HepG2 (cell line): ENCODE measurements at regions not wholly inside any gene's neighbourhood (a gene's known extent, or its start where the extent isn't known, plus 50 kb on each side); places are given as distances from the start of the nearest gene placed in this dataset.

ENCODE experiments used
- ATAC-seq: fragments of 200-7000 bp; cut with Tn5 transposase; 3 replicates; pipeline ENCODE4 v1.9.1; 2020; ENCODE audit warnings: mild to moderate bottlenecking, moderate library complexity
- BruUV-seq: library from RNA; stranded (reverse); fragments of 400-500 nt; replicated peaks from 2 replicates; lab custom pipeline; 2021; lab: Mats Ljungman, UMichigan
- CTCF ChIA-PET: fragments of 300-600 bp; formaldehyde crosslinking; extraction: SDS; loops from one replicate; lab custom pipeline; 2021; ENCODE audit warnings: low total read pairs, inconsistent platforms, low intra/inter-chr PET ratio; lab: Yijun Ruan, JAX
- POLR2A ChIA-PET: fragments of 350-600 bp; sonication (Branson Sonifier 250); formaldehyde crosslinking; loops from one replicate; lab custom pipeline; 2020; ENCODE audit warnings: antibody characterized with exemption, inconsistent platforms; lab: Yijun Ruan, JAX
- DNase-seq: peaks from one replicate; pipeline ENCODE4 v3.0.0-alpha.2; 2015; ENCODE audit warnings: low spot score
- FAIRE-seq: peaks from 3 replicates; lab custom pipeline; 2011; peaks lifted over from hg19 to GRCh38; lab: Jason Lieb, UNC
- H2AFZ ChIP-seq: one replicate; pipeline ENCODE4 v1.6.1; 2011; ENCODE audit warnings: low read length, inconsistent platforms
- H3K27ac ChIP-seq: fragments of 300-600 bp; 3 replicates; pipeline ENCODE4 v1.8.0; 2011; ENCODE audit warnings: mixed run types, mild to moderate bottlenecking, mixed read lengths, low read length, inconsistent platforms; ENCODE audit not compliant: insufficient read depth; ENCODE audit errors: extremely low read length
- H3K27me3 ChIP-seq, 2 experiments: fragments of 200-600 bp in 1 of 2; 2 replicates in 1 of 2; 3 replicates in 1 of 2; pipeline versions ENCODE4 v1.6.0 to v1.8.0; 2011; ENCODE audit warnings: low read length in 2 of 2, mild to moderate bottlenecking in 2 of 2, moderate library complexity in 2 of 2, inconsistent platforms in 1 of 2; ENCODE audit not compliant: insufficient read depth in 2 of 2, control insufficient read depth in 1 of 2
- H3K36me3 ChIP-seq, 2 experiments: fragments of 200-600 bp in 1 of 2; replicated peaks in 1 of 2; 2 replicates in 1 of 2; 3 replicates in 1 of 2; pipeline versions ENCODE4 v1.5.1 to v1.8.0; 2011; ENCODE audit warnings: low read length in 2 of 2, inconsistent platforms in 1 of 2; ENCODE audit not compliant: insufficient read depth in 2 of 2, control insufficient read depth in 1 of 2
- H3K4me1 ChIP-seq: 2 replicates; pipeline ENCODE4 v1.5.1; 2012; ENCODE audit warnings: low read length, inconsistent platforms; ENCODE audit not compliant: insufficient read depth
- H3K4me2 ChIP-seq: 2 replicates; pipeline ENCODE4 v1.6.0; 2011; ENCODE audit warnings: low read depth, low read length, inconsistent platforms
- H3K4me3 ChIP-seq, 3 experiments: fragments of 200-600 bp in 1 of 3; sonication (generic), shearing (Covaris generic) in 1 of 3; replicated peaks in 1 of 3; 2 replicates each; pipeline ENCODE4 v1.5.1; 2011 to 2016; ENCODE audit warnings: low read length in 3 of 3, inconsistent platforms in 2 of 3, low read depth in 2 of 3, mild to moderate bottlenecking in 2 of 3, control low read depth in 1 of 3, mixed read lengths in 1 of 3; ENCODE audit not compliant: insufficient read depth in 1 of 3
- H3K79me2 ChIP-seq: one replicate; pipeline ENCODE4 v1.6.1; 2011; ENCODE audit warnings: low read length, inconsistent platforms; ENCODE audit not compliant: insufficient read depth
- H3K9ac ChIP-seq: 2 replicates; pipeline ENCODE4 v1.6.0; 2011; ENCODE audit warnings: mild to moderate bottlenecking, low read depth, low read length, inconsistent platforms; ENCODE audit not compliant: insufficient read depth
- H3K9me3 ChIP-seq: 2 replicates; pipeline ENCODE4 v1.5.1; 2012; ENCODE audit warnings: mild to moderate bottlenecking, low read length
- H4K20me1 ChIP-seq: 2 replicates; pipeline ENCODE4 v1.6.0; 2011; ENCODE audit warnings: inconsistent platforms, mild to moderate bottlenecking, low read length, moderate library complexity; ENCODE audit not compliant: insufficient read depth
- CREB1 ChIP-seq, 2 experiments: fragments of 450-650 bp in 1 of 2; IDR thresholded peaks; 2 replicates each; pipeline ENCODE4 v1.6.1; 2016 to 2017; ENCODE audit warnings: control low read depth in 1 of 2, mild to moderate bottlenecking in 1 of 2, missing compliant biosample characterization in 1 of 2, missing genetic modification characterization in 1 of 2
- GTF3A ChIP-seq: sonication (generic); formaldehyde crosslinking; conservative IDR thresholded peaks from 2 replicates; pipeline ENCODE4 v1.4.0; 2020; ENCODE audit warnings: mild to moderate bottlenecking, missing genetic modification reagents
- MBD4 ChIP-seq: IDR thresholded peaks from 2 replicates; pipeline ENCODE4 v1.6.1; 2012; ENCODE audit warnings: low read length, inconsistent platforms, borderline replicate concordance
- NFKB2 ChIP-seq: sonication (generic); formaldehyde crosslinking; IDR thresholded peaks from 2 replicates; pipeline ENCODE4 v1.4.0; 2020; ENCODE audit warnings: missing genetic modification reagents, borderline replicate concordance
- TBL1XR1 ChIP-seq: fragments of 150-350 bp; IDR thresholded peaks from 2 replicates; pipeline ENCODE4 v1.6.1; 2014; ENCODE audit warnings: borderline replicate concordance, low read length; ENCODE audit not compliant: partially characterized antibody
- TCF7 ChIP-seq: sonication (generic); IDR thresholded peaks from 2 replicates; pipeline ENCODE4 v1.6.1; 2016; ENCODE audit warnings: antibody characterized with exemption, low read depth
- THAP11 ChIP-seq: IDR thresholded peaks from 2 replicates; pipeline ENCODE4 v1.6.1; 2016; ENCODE audit warnings: missing biosample characterization, missing genetic modification reagents
- TP53 ChIP-seq: sonication (generic); formaldehyde crosslinking; conservative IDR thresholded peaks from 2 replicates; pipeline ENCODE4 v1.4.0; 2020; ENCODE audit warnings: missing genetic modification reagents
- ZBTB49 ChIP-seq: sonication (generic); formaldehyde crosslinking; IDR thresholded peaks from 2 replicates; pipeline ENCODE4 v1.4.0; 2020; ENCODE audit warnings: missing genetic modification reagents, borderline replicate concordance
- ZNF207 ChIP-seq: fragments of 450-650 bp; IDR thresholded peaks from 2 replicates; pipeline ENCODE4 v1.6.1; 2016; ENCODE audit warnings: antibody characterized with exemption, borderline replicate concordance
- ZNF558 ChIP-seq: sonication (generic); formaldehyde crosslinking; IDR thresholded peaks from 2 replicates; pipeline ENCODE4 v1.9.0; 2022; ENCODE audit warnings: mild to moderate bottlenecking, missing genetic modification reagents, borderline replicate concordance
- ZNF567 ChIP-seq: sonication (generic); formaldehyde crosslinking; IDR thresholded peaks from 2 replicates; pipeline ENCODE4 v1.8.1; 2023; ENCODE audit warnings: mild to moderate bottlenecking, missing genetic modification reagents, borderline replicate concordance
- ZNF747 ChIP-seq: sonication (generic); formaldehyde crosslinking; IDR thresholded peaks from 2 replicates; pipeline ENCODE4 v1.8.1; 2023; ENCODE audit warnings: missing genetic modification reagents, mild to moderate bottlenecking, borderline replicate concordance
- ZNF772 ChIP-seq: sonication (generic); formaldehyde crosslinking; IDR thresholded peaks from 2 replicates; pipeline ENCODE4 v1.5.0; 2020; ENCODE audit warnings: mild to moderate bottlenecking, missing genetic modification reagents
- ZNF883 ChIP-seq: sonication (generic); formaldehyde crosslinking; IDR thresholded peaks from 2 replicates; pipeline ENCODE4 v1.5.1; 2020; ENCODE audit warnings: mild to moderate bottlenecking, missing genetic modification reagents; ENCODE audit errors: not compliant biosample characterization
- WGBS: methylation state at CpG from one replicate; pipeline ENCODE4 v1.1.6; 2017; ENCODE audit warnings: low lambda C conversion rate; 5-methylcytosine and 5-hydroxymethylcytosine counted together
- in situ Hi-C: cut with HindIII; loops from 2 replicates; pipeline ENCODE4 v1.10.0; 2017; ENCODE audit warnings: low pct_unique_long_range_greater_than_20kb; ENCODE audit not compliant: extremely low pct_ligation_motif_present
- intact Hi-C: fragments of 100-400 bp; cut with micrococcal nuclease; formaldehyde crosslinking; loops from one replicate; pipeline ENCODE4 v1.10.0; 2022; ENCODE audit not compliant: unreplicated experiment

GRCh38 chr5:54673523-54674225, 156.1 kb downstream of the SNX18 start:
- peaks cover 7% of the 10 kb centered on the region; the same call in 1 of the 2 replicates for H3K9me3 ChIP-seq
- WGBS: 11% methylated on average over 4 of the region's 4 CpGs
- intact Hi-C loops (no loop called here), in situ Hi-C loops (no loop called here)
- no peak overlapping the region for H3K27ac ChIP-seq
- H3K36me3 ChIP-seq: no peaks in the 10 kb centered on the region
- ChIA-PET CTCF (no interaction called here), POLR2A (no interaction called here)
- DNase-seq: no peak
- H3K9ac ChIP-seq: no peak overlapping the region
- no peak for TF ChIP-seq GTF3A (CRISPR knock-in tag)
- TF ChIP-seq ZBTB49 (CRISPR knock-in tag): no peak
- TF ChIP-seq MBD4: no peak
- no TSS peak for BruUV-seq
- H2AFZ ChIP-seq: no peak overlapping the region
- no peak for FAIRE-seq
- no peak overlapping the region for H3K4me3 ChIP-seq
- no peak for ATAC-seq
- H3K27me3 ChIP-seq: no peaks in the 10 kb centered on the region
- H4K20me1 ChIP-seq: no peaks in the 10 kb centered on the region
- no peaks in the 10 kb centered on the region for H3K4me1 ChIP-seq
- H3K4me2 ChIP-seq: no peak overlapping the region
- no peaks in the 10 kb centered on the region for H3K79me2 ChIP-seq

GRCh38 chr5:54672871-54673270, 155.3 kb downstream of the SNX18 start:
- ChIA-PET POLR2A (no interaction called here), CTCF (no interaction called here)
- Histone ChIP-seq H3K4me1 (no peaks in the 10 kb centered on the region), H4K20me1 (no peaks in the 10 kb centered on the region), H3K9ac (no peak overlapping the region), H3K36me3 (no peaks in the 10 kb centered on the region), H3K79me2 (no peaks in the 10 kb centered on the region), H3K27ac (no peak overlapping the region), H3K4me2 (no peak overlapping the region), H2AFZ (no peak overlapping the region), H3K27me3 (no peaks in the 10 kb centered on the region), H3K9me3 (peaks cover 7% of the 10 kb centered on the region; the same call in 1 of the 2 replicates), H3K4me3 (no peak overlapping the region)
- FAIRE-seq (no peak), ATAC-seq (no peak), DNase-seq (no peak)
- no TSS peak for BruUV-seq
- in situ Hi-C loops: no loop called here
- intact Hi-C loops: no loop called here
- no peak for TF ChIP-seq ZNF567 (CRISPR knock-in tag)
- TF ChIP-seq TP53 (CRISPR knock-in tag): no peak
- TF ChIP-seq ZNF772 (CRISPR knock-in tag): no peak
- no peak for TF ChIP-seq CREB1 (IDR thresholded peaks at IDR 0.05)
- TF ChIP-seq CREB1 (CRISPR knock-in tag; IDR thresholded peaks at IDR 0.05): no peak
- no peak for TF ChIP-seq ZNF558 (CRISPR knock-in tag)
- TF ChIP-seq ZNF883 (CRISPR knock-in tag): no peak
- no peak for TF ChIP-seq TBL1XR1
- TF ChIP-seq NFKB2: no peak
- no peak for TF ChIP-seq THAP11
- no peak for TF ChIP-seq MBD4
- TF ChIP-seq ZNF207: no peak
- no peak for TF ChIP-seq TCF7
- no peak for TF ChIP-seq ZNF747 (CRISPR knock-in tag)
